Pons (tissue), 1 donor: ENCODE measurements at regions not wholly inside any gene's neighbourhood (a gene's known extent, or its start where the extent isn't known, plus 50 kb on each side); places are given as distances from the start of the nearest gene placed in this dataset.
A peak's percentile ranks its signal among the peaks of the same experiment; 100 is the strongest.
"Not testable (repeated sequence)": the region's sequence is repeated elsewhere in the genome, so short reads cannot be mapped to it uniquely, and the experiment has no call there.

Experiments
- DNase-seq: peaks from one replicate; pipeline ENCODE4 v3.0.0-alpha.2; 2016; ENCODE audit warnings: low spot score

GRCh38 chr3:187852842-187853730, 107.8 kb upstream of the BCL6 start:
- DNase-seq: no peak

DNA sequence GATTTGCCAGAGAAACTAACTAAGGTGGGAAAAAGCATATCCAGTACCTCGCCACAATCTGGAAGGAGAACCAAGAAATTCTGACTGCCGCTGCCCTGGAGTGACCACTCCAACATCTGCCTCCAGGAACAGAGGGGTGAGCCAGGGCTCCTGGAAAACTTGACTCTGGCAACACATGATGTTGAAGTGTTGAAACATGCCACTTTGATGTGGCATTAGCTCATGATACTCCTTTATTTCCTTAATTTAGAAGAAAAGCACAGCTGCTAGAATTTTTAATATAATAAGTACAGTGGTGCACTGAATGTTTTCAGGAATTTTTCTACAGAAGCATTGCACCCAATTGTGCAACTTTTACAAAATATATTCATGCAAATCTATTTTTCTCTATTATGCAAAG, 109.9 kb upstream of the BCL6 start:
- DNase-seq: no peak

- DNase-seq: no peak
Observed at GRCh38 chr3:187856555-187856954, 111.3 kb upstream of the BCL6 start.

- DNase-seq: peak; percentile 34
Observed at GRCh38 chr3:187858041-187858440, 112.8 kb upstream of the BCL6 start.

GRCh38 chr3:187858711-187859110, 113.4 kb upstream of the BCL6 start:
- no peak for DNase-seq

- not testable (repeated sequence) for DNase-seq
Observed at GRCh38 chr3:187862701-187863277, 117.5 kb upstream of the BCL6 start.

GRCh38 chr3:187870360-187871203, 125.3 kb upstream of the BCL6 start:
- no peak for DNase-seq

GRCh38 chr3:187871204-187871591, 125.9 kb upstream of the BCL6 start:
- DNase-seq: no peak

DNA sequence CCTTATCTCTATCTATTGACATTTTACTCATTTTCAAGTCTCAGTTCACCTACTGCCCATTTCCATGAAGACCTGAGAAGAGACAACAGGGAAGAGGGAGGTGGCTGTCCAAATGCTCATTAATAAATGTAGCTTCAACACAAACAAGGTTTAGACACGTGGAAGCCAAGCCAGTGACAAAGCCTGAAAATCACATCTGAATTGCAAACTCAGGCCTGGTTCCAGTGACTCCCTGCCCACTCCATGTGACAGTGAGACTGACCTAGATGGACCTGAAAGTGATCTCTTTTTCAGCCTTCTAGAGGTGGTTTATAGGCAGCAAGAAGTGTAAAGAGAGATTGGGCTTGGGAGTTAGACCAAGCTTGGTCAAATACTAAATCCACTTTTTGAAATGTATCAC, 126.6 kb upstream of the BCL6 start:
- no peak for DNase-seq

- no peak for DNase-seq
Observed at GRCh38 chr3:187873843-187874242, 128.6 kb upstream of the BCL6 start.

DNA sequence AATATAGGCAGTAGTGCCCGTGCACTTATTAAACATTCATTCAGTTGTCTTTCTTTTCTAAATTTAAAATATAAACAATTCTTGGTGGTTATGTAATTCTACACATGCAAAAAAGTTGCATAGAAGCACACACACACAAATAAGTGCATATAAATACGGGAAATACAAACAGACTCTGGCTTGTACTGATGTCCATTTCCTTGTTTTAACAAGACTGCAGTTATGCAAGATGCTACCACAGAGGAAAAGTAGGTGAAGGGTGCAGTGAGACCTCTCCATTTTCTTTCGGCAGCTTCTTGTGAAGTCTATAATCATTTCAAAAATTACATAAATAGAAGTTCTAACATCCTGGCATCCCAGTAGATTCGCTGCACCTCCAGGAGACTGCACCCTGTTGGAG, 130.6 kb upstream of the BCL6 start:
- DNase-seq: no peak

DNA sequence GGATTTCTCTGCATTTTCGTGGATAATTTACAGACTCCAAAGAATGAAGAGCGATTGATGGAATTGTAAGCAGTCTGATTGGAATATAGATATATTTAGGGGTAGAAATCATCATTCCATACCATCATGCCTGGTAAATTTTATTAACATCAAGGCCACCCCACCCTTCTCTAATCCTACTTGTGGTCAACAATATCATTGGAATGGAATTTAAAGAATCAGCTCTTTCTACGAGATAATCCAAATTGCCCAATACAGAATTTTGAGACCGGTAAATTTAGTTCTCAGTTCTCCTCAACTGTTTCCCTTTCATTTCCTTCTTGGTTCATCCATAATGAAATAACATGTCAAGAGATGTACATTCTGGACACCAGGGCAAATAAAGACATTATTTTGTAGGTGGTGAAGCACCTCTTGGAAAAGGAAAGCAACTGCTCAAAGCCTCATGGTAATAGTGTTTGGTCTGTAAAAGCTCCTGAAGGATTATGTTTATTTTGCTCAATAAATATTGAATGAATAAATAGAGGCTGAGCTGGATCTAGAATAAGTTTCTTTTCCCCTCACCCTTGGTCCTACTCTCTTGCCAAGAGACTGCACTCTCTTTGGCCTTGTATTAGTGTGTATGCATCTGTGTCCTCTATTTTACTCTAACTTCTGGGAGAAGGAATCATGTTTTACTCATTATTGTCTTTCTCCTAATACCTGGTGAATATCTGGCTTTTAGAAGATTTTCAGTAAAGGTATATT, 133.7 kb upstream of the BCL6 start:
- no peak for DNase-seq

GRCh38 chr3:187880441-187880840, 135.2 kb upstream of the BCL6 start:
- no peak for DNase-seq

DNA sequence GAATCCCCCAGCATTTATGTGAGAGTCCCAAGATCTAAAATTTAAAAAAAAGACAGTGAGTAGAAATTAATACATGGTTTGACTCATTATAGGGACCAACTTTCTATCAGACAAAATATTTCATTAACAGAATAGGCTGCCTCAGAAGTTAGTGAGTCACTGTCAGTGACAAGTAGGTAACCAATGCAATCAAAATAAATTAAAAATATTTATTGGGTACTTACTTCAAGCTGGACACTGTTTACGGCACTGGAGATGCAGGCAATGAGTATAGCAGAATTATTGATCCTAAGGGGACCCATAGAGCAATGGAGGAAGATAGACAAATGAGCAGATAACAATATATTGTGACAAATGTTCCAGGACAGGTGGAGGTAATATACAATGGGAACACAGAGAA, 135.6 kb upstream of the BCL6 start:
- DNase-seq: no peak

DNA sequence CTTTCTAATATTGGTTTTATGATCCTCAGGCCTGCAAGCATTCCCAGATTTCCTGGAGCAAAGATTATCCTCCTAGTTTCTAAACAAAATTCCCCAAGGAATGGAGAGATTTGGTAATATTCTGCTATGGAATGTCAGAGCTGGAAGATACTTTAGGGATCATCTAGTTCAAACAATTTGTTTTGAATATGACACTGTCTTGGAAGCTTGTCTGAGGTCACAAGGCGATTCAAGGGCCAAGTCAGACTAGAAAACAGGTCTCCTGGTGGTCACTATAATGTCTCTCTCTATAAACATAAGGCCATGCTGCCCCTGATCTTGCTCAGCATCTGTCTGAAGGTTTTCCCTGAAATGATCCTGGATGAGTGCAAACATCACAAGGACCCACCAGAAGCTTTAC, 143.4 kb upstream of the BCL6 start:
- DNase-seq: no peak

GRCh38 chr3:187889106-187889505, 143.8 kb upstream of the BCL6 start:
- DNase-seq: no peak

- no peak for DNase-seq
Observed at GRCh38 chr3:187889601-187890404, 144.5 kb upstream of the BCL6 start.

GRCh38 chr3:187890405-187890752, 145.1 kb upstream of the BCL6 start:
- DNase-seq: not testable (repeated sequence)

- no peak for DNase-seq
Observed at GRCh38 chr3:187896646-187897045, 151.4 kb upstream of the BCL6 start.

DNA sequence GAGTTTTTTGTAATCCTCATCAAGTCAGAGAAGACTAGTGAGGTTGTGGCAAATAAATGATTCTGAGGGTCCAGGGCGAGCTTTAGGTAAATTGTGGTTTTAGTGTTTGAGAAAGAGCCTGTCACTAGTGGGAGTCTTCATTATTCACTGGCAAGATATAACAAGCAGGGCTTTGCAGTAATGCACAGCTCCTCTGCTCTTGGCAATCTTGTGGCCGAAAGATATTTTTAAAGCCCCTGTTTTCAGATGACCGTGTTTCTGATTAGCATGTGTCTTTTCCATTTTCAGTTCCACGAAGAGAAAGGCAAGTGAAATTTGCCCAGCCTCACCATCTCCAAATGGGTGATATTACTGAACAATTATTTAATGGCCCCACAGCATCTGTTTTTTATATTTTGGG, 154.0 kb upstream of the BCL6 start:
- DNase-seq: no peak

GRCh38 chr3:187900993-187901755, 155.9 kb upstream of the BCL6 start:
- DNase-seq: no peak
